ENCODE measurements at regions not wholly inside any gene's neighbourhood (a gene's known extent, or its start where the extent isn't known, plus 50 kb on each side); places are given as distances from the start of the nearest gene placed in this dataset.

- no peak for TF ChIP-seq EZH2phosphoT487 (IDR thresholded peaks at IDR 0.05; ENCODE audit: borderline replicate concordance)
- no peak for TF ChIP-seq RAD21 (IDR thresholded peaks at IDR 0.05; ENCODE audit: low read depth)
- no peak for TF ChIP-seq CEBPB (IDR thresholded peaks at IDR 0.05; ENCODE audit: low read depth)
- no peak for TF ChIP-seq CTCF (IDR thresholded peaks at IDR 0.05 in 2 of 3, conservative IDR thresholded peaks at IDR 0.05 in 1 of 3; ENCODE audit: borderline replicate concordance in 1 of 3, insufficient read depth in 1 of 3, low read depth in 2 of 3, low read length in 2 of 3)
- no peak for TF ChIP-seq TCF7L2 (IDR thresholded peaks at IDR 0.05; ENCODE audit: borderline replicate concordance, extremely low read depth, insufficient read depth, insufficient read length)
- no peak for TF ChIP-seq EZH2 (IDR thresholded peaks at IDR 0.05)
- TF ChIP-seq POLR2A (IDR thresholded peaks at IDR 0.05; ENCODE audit: borderline replicate concordance, extremely low read depth, insufficient read depth, insufficient read length) = no peak
- no peak for TF ChIP-seq CBX3 (IDR thresholded peaks at IDR 0.05; ENCODE audit: low read depth)
- TF ChIP-seq ATF3 (IDR thresholded peaks at IDR 0.05) = no peak
- no peak for TF ChIP-seq SIN3A (IDR thresholded peaks at IDR 0.05; ENCODE audit: low read depth)
- no peak for TF ChIP-seq JUND (IDR thresholded peaks at IDR 0.05)
These were observed 67.8 kb downstream of the IGLL1 start for GRCh38 chr22:23512348-23512705.
